GM23338 (cell line): ENCODE measurements at regions not wholly inside any gene's neighbourhood (a gene's known extent, or its start where the extent isn't known, plus 50 kb on each side); places are given as distances from the start of the nearest gene placed in this dataset.

Experiments used
- ATAC-seq: fragments of 200-7000 bp; cut with Tn5 transposase; 3 replicates; pipeline ENCODE4 v1.9.1; 2020
- DNase-seq: peaks from one replicate; pipeline ENCODE4 v3.0.0-alpha.2; 2015; ENCODE audit warnings: low spot score
- H2AFZ ChIP-seq: fragments of 200-600 bp; sonication (generic); 2 replicates; pipeline ENCODE4 v1.8.0; 2016; ENCODE audit warnings: antibody characterized with exemption, mild to moderate bottlenecking, moderate library complexity
- H3F3A ChIP-seq: fragments of 200-600 bp; sonication (generic); replicated peaks from 2 replicates; pipeline ENCODE4 v1.8.0; 2017; ENCODE audit warnings: antibody characterized with exemption, mixed run types, low read depth
- H3K27ac ChIP-seq: fragments of 200-600 bp; sonication (generic); 2 replicates; pipeline ENCODE4 v1.6.1; 2016; ENCODE audit warnings: low read depth
- H3K27me3 ChIP-seq: fragments of 200-600 bp; sonication (generic); 2 replicates; pipeline ENCODE4 v1.8.0; 2016; ENCODE audit warnings: mild to moderate bottlenecking, mixed run types, moderate library complexity; ENCODE audit not compliant: insufficient read depth
- H3K36me3 ChIP-seq: fragments of 200-600 bp; sonication (generic); 2 replicates; pipeline ENCODE4 v1.8.0; 2016; ENCODE audit warnings: mild to moderate bottlenecking; ENCODE audit not compliant: insufficient read depth
- H3K4me1 ChIP-seq: fragments of 200-600 bp; sonication (generic); 2 replicates; pipeline ENCODE4 v1.8.0; 2016; ENCODE audit warnings: mild to moderate bottlenecking, moderate library complexity; ENCODE audit not compliant: insufficient read depth
- H3K4me2 ChIP-seq: fragments of 200-600 bp; sonication (generic); 2 replicates; pipeline ENCODE4 v1.7.1; 2017; ENCODE audit warnings: mixed run types
- H3K4me3 ChIP-seq: fragments of 200-600 bp; sonication (generic); 2 replicates; pipeline ENCODE4 v1.6.1; 2016; ENCODE audit warnings: mixed run types
- H3K79me2 ChIP-seq: fragments of 200-600 bp; sonication (generic); replicated peaks from 2 replicates; pipeline ENCODE4 v1.8.0; 2017; ENCODE audit warnings: mild to moderate bottlenecking; ENCODE audit not compliant: insufficient read depth
- H3K9me2 ChIP-seq: fragments of 200-600 bp; sonication (generic); 2 replicates; pipeline ENCODE4 v1.8.0; 2017; ENCODE audit not compliant: insufficient read depth
- H4K20me1 ChIP-seq: fragments of 200-600 bp; sonication (generic); replicated peaks from 2 replicates; pipeline ENCODE4 v1.8.0; 2017; ENCODE audit warnings: mild to moderate bottlenecking; ENCODE audit not compliant: insufficient read depth
- H3K27ac Mint-ChIP-seq: 2 replicates; pipeline ENCODE4 v1.8.0; 2020; ENCODE audit warnings: inconsistent platforms, mild to moderate bottlenecking, moderate library complexity, mixed read lengths
- H3K27me3 Mint-ChIP-seq: 3 replicates; pipeline ENCODE4 v1.8.0; 2022; ENCODE audit warnings: low read depth, mild to moderate bottlenecking, moderate library complexity, mixed read lengths, inconsistent platforms; ENCODE audit not compliant: insufficient read depth, poor library complexity
- H3K36me3 Mint-ChIP-seq: 3 replicates; pipeline ENCODE4 v1.8.0; 2021; ENCODE audit warnings: low read depth, mild to moderate bottlenecking, inconsistent platforms, moderate library complexity, mixed read lengths
- H3K4me1 Mint-ChIP-seq: 3 replicates; pipeline ENCODE4 v1.8.0; 2020; ENCODE audit warnings: mild to moderate bottlenecking, inconsistent platforms, mixed read lengths
- H3K4me3 Mint-ChIP-seq: 3 replicates; pipeline ENCODE4 v1.8.0; 2021; ENCODE audit warnings: moderate library complexity, mild to moderate bottlenecking, inconsistent platforms, mixed read lengths
- H3K9me3 Mint-ChIP-seq: 3 replicates; pipeline ENCODE4 v1.8.0; 2020; ENCODE audit warnings: moderate library complexity, mild to moderate bottlenecking, inconsistent platforms, mixed read lengths
- CREB1 ChIP-seq: fragments of 250-450 bp; sonication (Bioruptor Pico); IDR thresholded peaks from 2 replicates; pipeline ENCODE4 v1.5.0; 2020; ENCODE audit warnings: low read depth, mild to moderate bottlenecking, moderate library complexity
- ETS1 ChIP-seq: IDR thresholded peaks from 2 replicates; pipeline ENCODE4 v1.6.1; 2016; ENCODE audit warnings: antibody characterized with exemption
- EZH2 ChIP-seq: fragments of 200-600 bp; sonication (generic); IDR thresholded peaks from one replicate; pipeline ENCODE4 v1.8.0; 2017; ENCODE audit warnings: antibody characterized with exemption, mild to moderate bottlenecking, low read depth; ENCODE audit not compliant: unreplicated experiment
- EZH2phosphoT487 ChIP-seq: fragments of 200-600 bp; sonication (generic); IDR thresholded peaks from one replicate; pipeline ENCODE4 v1.8.1; 2018; ENCODE audit warnings: antibody characterized with exemption; ENCODE audit not compliant: unreplicated experiment
- JUNB ChIP-seq: IDR thresholded peaks from one replicate; pipeline ENCODE4 v1.6.1; 2016; ENCODE audit warnings: antibody characterized with exemption; ENCODE audit not compliant: unreplicated experiment
- NANOG ChIP-seq: IDR thresholded peaks from 2 replicates; pipeline ENCODE4 v1.6.1; 2016; ENCODE audit warnings: antibody characterized with exemption, borderline replicate concordance
- POLR2AphosphoS5 ChIP-seq: IDR thresholded peaks from 2 replicates; pipeline ENCODE4 v1.6.1; 2016; ENCODE audit warnings: antibody characterized with exemption, low read depth
- REST ChIP-seq: IDR thresholded peaks from one replicate; pipeline ENCODE4 v1.6.1; 2018; ENCODE audit warnings: antibody characterized with exemption; ENCODE audit not compliant: unreplicated experiment
- ZNF331 ChIP-seq: fragments of 250-450 bp; sonication (Bioruptor Pico); IDR thresholded peaks from 2 replicates; pipeline ENCODE4 v1.5.0; 2020; ENCODE audit warnings: low read depth, mild to moderate bottlenecking, moderate library complexity

DNA sequence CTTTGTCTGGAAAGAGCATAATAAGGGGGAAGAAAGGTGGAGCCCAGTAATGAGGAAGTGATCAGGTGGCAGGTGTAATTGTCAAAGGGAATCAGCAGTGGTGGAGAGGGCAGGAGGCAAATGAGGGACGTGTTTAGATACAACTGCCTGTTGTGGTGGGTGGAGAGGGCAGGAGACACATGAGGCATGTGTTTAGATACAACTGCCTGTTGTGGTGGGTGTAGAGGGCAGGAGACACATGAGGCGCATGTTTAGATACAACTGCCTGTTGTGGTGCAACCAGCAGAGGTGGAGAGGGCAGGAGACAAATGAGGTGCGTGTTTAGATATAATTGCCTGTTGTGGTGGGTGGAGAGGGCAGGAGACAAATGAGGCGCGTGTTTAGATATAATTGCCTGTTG lies 173.1 kb downstream of the ANKRD30B start:
- H3K4me1 Mint-ChIP-seq: peaks cover 2% of the 10 kb centered on the region; the same call in 1 of the 3 replicates
- Histone ChIP-seq H3K27me3 (no peaks in the 10 kb centered on the region), H3K9me2 (no peaks in the 10 kb centered on the region), H3K4me2 (no peak overlapping the region), H3K79me2 (no peaks in the 10 kb centered on the region), H3K4me3 (no peak overlapping the region), H3K27ac (no peak overlapping the region), H3K36me3 (no peaks in the 10 kb centered on the region; the same call in none of the 2 replicates), H3K4me1 (no peaks in the 10 kb centered on the region), H4K20me1 (no peaks in the 10 kb centered on the region), H3F3A (no peaks in the 10 kb centered on the region), H2AFZ (no peak overlapping the region)
- peaks cover 20% of the 10 kb centered on the region for H3K36me3 Mint-ChIP-seq
- no peak overlapping the region for H3K4me3 Mint-ChIP-seq
- peaks cover 3% of the 10 kb centered on the region for H3K27me3 Mint-ChIP-seq
- no peak for TF ChIP-seq EZH2phosphoT487
- no peak for TF ChIP-seq JUNB
- TF ChIP-seq EZH2: no peak
- no peak for TF ChIP-seq ZNF331 (CRISPR knock-in tag)
- TF ChIP-seq ETS1: no peak
- H3K27ac Mint-ChIP-seq: no peak overlapping the region
- no peak for ATAC-seq
- H3K9me3 Mint-ChIP-seq: peaks cover 91% of the 10 kb centered on the region
- DNase-seq: no peak

GRCh38 chr18:14921547-14921946 lies 173.6 kb downstream of the ANKRD30B start:
- H3F3A ChIP-seq: no peaks in the 10 kb centered on the region
- Mint-ChIP-seq H3K36me3 (peaks cover 20% of the 10 kb centered on the region), H3K27ac (no peak overlapping the region), H3K9me3 (peaks cover 91% of the 10 kb centered on the region), H3K4me1 (peaks cover 2% of the 10 kb centered on the region; the same call in 1 of the 3 replicates), H3K27me3 (peaks cover 3% of the 10 kb centered on the region), H3K4me3 (no peak overlapping the region)
- no peaks in the 10 kb centered on the region for H3K9me2 ChIP-seq
- H3K4me1 ChIP-seq: no peaks in the 10 kb centered on the region
- no peaks in the 10 kb centered on the region for H3K79me2 ChIP-seq
- TF ChIP-seq NANOG: no peak
- TF ChIP-seq POLR2AphosphoS5: no peak
- no peak for TF ChIP-seq REST
- no peak for TF ChIP-seq CREB1 (CRISPR knock-in tag)
- H3K27ac ChIP-seq: no peak overlapping the region
- no peaks in the 10 kb centered on the region for H4K20me1 ChIP-seq
- H3K36me3 ChIP-seq: no peaks in the 10 kb centered on the region; the same call in none of the 2 replicates
- no peak overlapping the region for H2AFZ ChIP-seq
- H3K4me3 ChIP-seq: no peak overlapping the region
- ATAC-seq (no peak), DNase-seq (no peak)
- H3K27me3 ChIP-seq: no peaks in the 10 kb centered on the region
- H3K4me2 ChIP-seq: no peak overlapping the region
